CD14-positive monocyte (primary cell): ENCODE measurements at regions not wholly inside any gene's neighbourhood (a gene's known extent, or its start where the extent isn't known, plus 50 kb on each side); places are given as distances from the start of the nearest gene placed in this dataset.

ENCODE experiments used
- DNase-seq, 3 donors: peaks; one replicate each; pipeline ENCODE4 v3.0.0-alpha.2; 2011 to 2022
- H2AFZ ChIP-seq: 2 replicates; pipeline ENCODE4 v1.6.0; 2012; ENCODE audit warnings: mild to moderate bottlenecking, low read depth, low read length, inconsistent platforms; ENCODE audit not compliant: insufficient read depth, poor library complexity, severe bottlenecking
- H3K27ac ChIP-seq, 2 donors: 1 replicate in 1 of 2; 2 replicates in 1 of 2; pipeline ENCODE4 v1.5.1; 2012 to 2013; ENCODE audit warnings: low read length in 2 of 2, control low read depth in 1 of 2, inconsistent platforms in 1 of 2, low read depth in 1 of 2, mild to moderate bottlenecking in 1 of 2
- H3K27me3 ChIP-seq, 2 donors: one replicate each; pipeline versions ENCODE4 v1.6.0 to v1.6.1; 2011 to 2013; ENCODE audit warnings: low read length in 2 of 2; ENCODE audit not compliant: control insufficient read depth in 2 of 2, insufficient read depth in 2 of 2
- H3K36me3 ChIP-seq, 2 donors: replicated peaks in 1 of 2; 1 replicate in 1 of 2; 2 replicates in 1 of 2; pipeline versions ENCODE4 v1.5.1 to v1.6.1; 2012 to 2013; ENCODE audit warnings: low read length in 2 of 2, control low read depth in 1 of 2, inconsistent platforms in 1 of 2, mild to moderate bottlenecking in 1 of 2; ENCODE audit not compliant: insufficient read depth in 2 of 2, control insufficient read depth in 1 of 2
- H3K4me1 ChIP-seq, 2 donors: 1 replicate in 1 of 2; 2 replicates in 1 of 2; pipeline versions ENCODE4 v1.5.1 to v1.6.1; 2012 to 2013; ENCODE audit warnings: low read length in 2 of 2, control low read depth in 1 of 2, inconsistent platforms in 1 of 2, mild to moderate bottlenecking in 1 of 2, moderate library complexity in 1 of 2; ENCODE audit not compliant: insufficient read depth in 2 of 2, control insufficient read depth in 1 of 2
- H3K4me2 ChIP-seq: replicated peaks from 2 replicates; pipeline ENCODE3; 2012; ENCODE audit warnings: low read length, moderate library complexity, mild to moderate bottlenecking; ENCODE audit not compliant: poor library complexity, severe bottlenecking; ENCODE audit errors: extremely low read depth
- H3K4me3 ChIP-seq, 3 experiments: fragments of 200-600 bp in 1 of 3; sonication (generic) in 1 of 3; replicated peaks in 1 of 3; 1 replicate in 2 of 3; 2 replicates in 1 of 3; pipeline ENCODE4 v1.5.1; 2011 to 2013; ENCODE audit warnings: low read length in 3 of 3, mild to moderate bottlenecking in 3 of 3, control low read depth in 2 of 3, low read depth in 2 of 3, inconsistent platforms in 1 of 3, moderate library complexity in 1 of 3
- H3K79me2 ChIP-seq: 2 replicates; pipeline ENCODE4 v1.6.0; 2012; ENCODE audit warnings: mild to moderate bottlenecking, control low read depth, inconsistent platforms, low read length, moderate library complexity; ENCODE audit not compliant: insufficient read depth
- H3K9ac ChIP-seq: 2 replicates; pipeline ENCODE4 v1.6.0; 2017; ENCODE audit warnings: low read length, mild to moderate bottlenecking; ENCODE audit not compliant: insufficient read depth, poor library complexity, severe bottlenecking
- H3K9me3 ChIP-seq, 2 donors: replicated peaks in 1 of 2; 1 replicate in 1 of 2; 2 replicates in 1 of 2; pipeline versions ENCODE4 v1.5.1 to v1.6.1; 2012 to 2013; ENCODE audit warnings: low read length in 2 of 2, control low read depth in 1 of 2; ENCODE audit not compliant: control insufficient read depth in 1 of 2, insufficient read depth in 1 of 2
- H4K20me1 ChIP-seq: 2 replicates; pipeline ENCODE4 v1.6.0; 2012; ENCODE audit warnings: mild to moderate bottlenecking, low read length, control low read depth, moderate library complexity; ENCODE audit not compliant: insufficient read depth
- H3K27ac Mint-ChIP-seq, 7 donors: one replicate each; pipeline ENCODE4 v1.8.0; 2020; ENCODE audit warnings: mild to moderate bottlenecking in 7 of 7, mixed read lengths in 7 of 7, moderate library complexity in 6 of 7, inconsistent platforms in 2 of 7
- H3K27me3 Mint-ChIP-seq, 3 donors: one replicate each; pipeline ENCODE4 v1.8.0; 2021 to 2022; ENCODE audit warnings: low read depth in 3 of 3, mild to moderate bottlenecking in 3 of 3, mixed read lengths in 3 of 3, moderate library complexity in 3 of 3, inconsistent platforms in 1 of 3
- H3K36me3 Mint-ChIP-seq, 2 donors: one replicate each; pipeline ENCODE4 v1.8.0; 2020; ENCODE audit warnings: mixed read lengths in 2 of 2, inconsistent platforms in 1 of 2, mild to moderate bottlenecking in 1 of 2
- H3K4me1 Mint-ChIP-seq: one replicate; pipeline ENCODE4 v1.8.0; 2020; ENCODE audit warnings: mild to moderate bottlenecking, mixed read lengths
- H3K4me3 Mint-ChIP-seq, 2 donors: one replicate each; pipeline ENCODE4 v1.8.0; 2020; ENCODE audit warnings: mild to moderate bottlenecking in 2 of 2, mixed read lengths in 2 of 2, moderate library complexity in 1 of 2
- H3K9me3 Mint-ChIP-seq, 7 donors: one replicate each; pipeline ENCODE4 v1.8.0; 2020 to 2022; ENCODE audit warnings: mixed read lengths in 7 of 7, mild to moderate bottlenecking in 6 of 7, moderate library complexity in 6 of 7, inconsistent platforms in 2 of 7
- WGBS: methylation state at CpG from one replicate; pipeline ENCODE4 v1.1.5; 2013; ENCODE audit warnings: missing lambda C conversion rate; ENCODE audit not compliant: insufficient coverage; 5-methylcytosine and 5-hydroxymethylcytosine counted together
- intact Hi-C, 2 donors: fragments of 100-400 bp; cut with micrococcal nuclease; formaldehyde crosslinking; loops; one replicate each; pipeline versions ENCODE4 v1.15.0 to v1.15.1; 2023
- TF ChIP-seq, protein P1 (sequence below): fragments of 200-600 bp; IDR thresholded peaks from one replicate; pipeline ENCODE4 v1.8.0; 2022; ENCODE audit warnings: antibody characterized with exemption, mild to moderate bottlenecking

DNA sequence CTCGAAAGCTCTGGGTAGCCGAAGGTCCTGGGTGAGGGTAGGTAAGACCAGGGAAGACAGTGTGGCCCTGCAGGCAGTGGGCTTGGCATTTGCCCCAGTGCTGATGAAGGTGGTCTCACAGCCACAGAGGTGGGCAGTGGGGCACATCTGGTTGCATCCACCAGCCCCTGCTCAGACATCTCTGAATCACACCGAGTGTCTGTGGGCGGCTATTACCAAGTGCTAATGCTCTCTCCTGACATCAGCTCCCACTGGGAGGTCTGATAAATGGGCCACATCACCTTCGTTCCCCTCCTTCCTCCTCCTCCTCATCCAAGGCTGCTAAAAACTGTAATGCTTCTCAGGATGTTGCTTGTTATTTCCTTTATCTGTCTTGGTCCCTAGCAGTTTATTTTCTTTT, 330.9 kb upstream of the COBL start:
- H3K79me2 ChIP-seq, result no peaks in the 10 kb centered on the region
- no peak overlapping the region for H3K4me2 ChIP-seq
- 76% methylated on average over 4 of the region's 5 CpGs for WGBS
- no peak overlapping the region for H3K9ac ChIP-seq
- no peak overlapping the region for H3K4me3 Mint-ChIP-seq
- no peaks in the 10 kb centered on the region for H3K36me3 Mint-ChIP-seq
- no peaks in the 10 kb centered on the region for H4K20me1 ChIP-seq
- H3K27ac ChIP-seq, result no peak overlapping the region
- no peaks in the 10 kb centered on the region for H3K27me3 ChIP-seq
- TF ChIP-seq, protein P1, sequence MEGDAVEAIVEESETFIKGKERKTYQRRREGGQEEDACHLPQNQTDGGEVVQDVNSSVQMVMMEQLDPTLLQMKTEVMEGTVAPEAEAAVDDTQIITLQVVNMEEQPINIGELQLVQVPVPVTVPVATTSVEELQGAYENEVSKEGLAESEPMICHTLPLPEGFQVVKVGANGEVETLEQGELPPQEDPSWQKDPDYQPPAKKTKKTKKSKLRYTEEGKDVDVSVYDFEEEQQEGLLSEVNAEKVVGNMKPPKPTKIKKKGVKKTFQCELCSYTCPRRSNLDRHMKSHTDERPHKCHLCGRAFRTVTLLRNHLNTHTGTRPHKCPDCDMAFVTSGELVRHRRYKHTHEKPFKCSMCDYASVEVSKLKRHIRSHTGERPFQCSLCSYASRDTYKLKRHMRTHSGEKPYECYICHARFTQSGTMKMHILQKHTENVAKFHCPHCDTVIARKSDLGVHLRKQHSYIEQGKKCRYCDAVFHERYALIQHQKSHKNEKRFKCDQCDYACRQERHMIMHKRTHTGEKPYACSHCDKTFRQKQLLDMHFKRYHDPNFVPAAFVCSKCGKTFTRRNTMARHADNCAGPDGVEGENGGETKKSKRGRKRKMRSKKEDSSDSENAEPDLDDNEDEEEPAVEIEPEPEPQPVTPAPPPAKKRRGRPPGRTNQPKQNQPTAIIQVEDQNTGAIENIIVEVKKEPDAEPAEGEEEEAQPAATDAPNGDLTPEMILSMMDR, result no peak
- H3K27ac Mint-ChIP-seq, result no peak overlapping the region
- no peaks in the 10 kb centered on the region for H3K4me1 Mint-ChIP-seq
- H3K9me3 ChIP-seq, result peaks cover 25 to 35% of the 10 kb centered on the region in 2 donors
- intact Hi-C loops, result no loop called here
- no peaks in the 10 kb centered on the region for H3K27me3 Mint-ChIP-seq
- H2AFZ ChIP-seq, result no peak overlapping the region
- H3K36me3 ChIP-seq, result no peaks in the 10 kb centered on the region
- no peaks in the 10 kb centered on the region for H3K4me1 ChIP-seq
- H3K4me3 ChIP-seq, result no peak overlapping the region
- no peak for DNase-seq
- H3K9me3 Mint-ChIP-seq, result peaks cover 1 to 33% (median 9%) of the 10 kb centered on the region in 7 donors

DNA sequence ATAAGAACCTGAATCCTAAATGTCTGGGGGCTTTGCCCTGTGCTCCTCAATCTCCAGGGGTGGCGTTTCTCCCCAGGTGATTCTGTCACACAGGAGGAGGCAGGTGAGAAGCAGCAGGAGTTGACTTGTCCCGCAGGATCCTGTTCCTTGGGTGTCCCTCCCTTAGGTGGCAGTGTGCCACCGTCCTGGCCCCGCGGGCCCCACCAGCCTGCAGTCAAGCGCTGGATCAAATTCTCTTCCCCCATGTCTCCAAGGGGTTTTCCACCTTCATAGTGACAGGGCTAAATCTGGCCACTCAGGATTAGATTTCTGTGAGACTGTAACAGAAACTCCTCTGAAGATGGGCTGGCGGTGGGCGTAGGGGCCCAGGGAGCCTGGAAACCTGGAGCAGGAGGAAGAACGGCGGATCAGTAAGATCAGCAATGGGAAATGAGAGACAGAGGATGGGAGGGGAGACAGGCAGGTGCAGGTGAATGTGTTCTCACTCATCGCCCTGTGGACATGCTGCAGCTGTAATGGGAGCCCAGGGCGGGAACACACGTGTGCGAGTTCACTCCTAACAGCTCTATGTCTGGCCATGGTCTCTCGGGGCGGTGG, 329.2 kb upstream of the COBL start:
- H3K36me3 ChIP-seq, result no peaks in the 10 kb centered on the region
- H4K20me1 ChIP-seq, result no peaks in the 10 kb centered on the region
- no peak overlapping the region for H3K4me3 Mint-ChIP-seq
- DNase-seq, result no peak
- intact Hi-C loops, result no loop called here
- TF ChIP-seq, protein P1, result no peak
- no peak overlapping the region for H3K9ac ChIP-seq
- H3K36me3 Mint-ChIP-seq, result no peaks in the 10 kb centered on the region
- WGBS, result 90% methylated on average over 12 of the region's 16 CpGs
- H3K4me3 ChIP-seq, result no peak overlapping the region
- H3K27ac Mint-ChIP-seq, result no peak overlapping the region
- peaks cover 0 to 35% (median 11%) of the 10 kb centered on the region in 7 donors for H3K9me3 Mint-ChIP-seq
- H2AFZ ChIP-seq, result no peak overlapping the region
- no peak overlapping the region for H3K27ac ChIP-seq
- H3K9me3 ChIP-seq, result peaks cover 27 to 44% of the 10 kb centered on the region in 2 donors
- no peaks in the 10 kb centered on the region for H3K27me3 Mint-ChIP-seq
- no peaks in the 10 kb centered on the region for H3K4me1 ChIP-seq
- no peaks in the 10 kb centered on the region for H3K4me1 Mint-ChIP-seq
- H3K79me2 ChIP-seq, result no peaks in the 10 kb centered on the region
- H3K27me3 ChIP-seq, result no peaks in the 10 kb centered on the region
- no peak overlapping the region for H3K4me2 ChIP-seq
